DND-41 (cell line): ENCODE measurements at regions not wholly inside any gene's neighbourhood (a gene's known extent, or its start where the extent isn't known, plus 50 kb on each side); places are given as distances from the start of the nearest gene placed in this dataset.

Experiments used
- EZH2 ChIP-seq: IDR thresholded peaks from 3 replicates; pipeline ENCODE4 v1.6.1; 2012; ENCODE audit warnings: borderline replicate concordance, low read depth, mild to moderate bottlenecking, moderate library complexity, low read length, inconsistent platforms; ENCODE audit not compliant: severe bottlenecking
- TF ChIP-seq, protein P1 (sequence below): IDR thresholded peaks from 2 replicates; pipeline ENCODE4 v1.5.1; 2012; ENCODE audit warnings: borderline replicate concordance, low read length, moderate library complexity, mild to moderate bottlenecking; ENCODE audit not compliant: poor library complexity, severe bottlenecking; ENCODE audit errors: extremely low read depth

DNA sequence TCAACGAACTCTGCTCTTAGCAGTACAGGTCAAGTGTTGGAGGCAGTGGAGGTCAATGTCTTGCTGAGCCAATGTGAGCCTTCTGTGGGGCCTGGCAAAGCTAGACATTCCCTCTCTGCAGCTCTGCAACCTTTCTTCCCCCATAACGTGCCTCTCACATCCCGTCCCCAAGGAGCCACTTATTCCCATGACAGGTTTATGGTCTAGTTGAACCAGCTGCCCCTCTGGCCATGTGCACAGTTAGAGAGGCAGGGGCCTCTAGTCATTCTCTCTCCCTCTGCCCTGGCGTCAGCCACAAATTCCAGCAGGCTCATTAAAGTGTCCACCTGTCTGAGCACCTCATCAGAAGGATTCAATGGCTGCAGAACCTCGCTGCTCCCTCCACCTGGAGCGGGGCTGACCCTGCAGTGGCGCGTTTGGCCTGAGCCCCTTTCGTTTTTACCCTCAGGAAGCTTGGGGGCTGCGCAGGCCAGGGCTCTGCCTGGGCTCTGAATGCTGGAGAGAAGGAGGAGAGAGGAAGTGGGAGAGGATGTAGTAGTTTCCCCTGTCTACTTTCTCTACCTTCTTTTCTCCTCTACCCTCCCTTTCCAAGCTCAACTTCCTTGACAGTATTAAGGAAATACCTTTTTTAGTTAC, 302.1 kb upstream of the B3GAT1 start:
- TF ChIP-seq, protein P1, sequence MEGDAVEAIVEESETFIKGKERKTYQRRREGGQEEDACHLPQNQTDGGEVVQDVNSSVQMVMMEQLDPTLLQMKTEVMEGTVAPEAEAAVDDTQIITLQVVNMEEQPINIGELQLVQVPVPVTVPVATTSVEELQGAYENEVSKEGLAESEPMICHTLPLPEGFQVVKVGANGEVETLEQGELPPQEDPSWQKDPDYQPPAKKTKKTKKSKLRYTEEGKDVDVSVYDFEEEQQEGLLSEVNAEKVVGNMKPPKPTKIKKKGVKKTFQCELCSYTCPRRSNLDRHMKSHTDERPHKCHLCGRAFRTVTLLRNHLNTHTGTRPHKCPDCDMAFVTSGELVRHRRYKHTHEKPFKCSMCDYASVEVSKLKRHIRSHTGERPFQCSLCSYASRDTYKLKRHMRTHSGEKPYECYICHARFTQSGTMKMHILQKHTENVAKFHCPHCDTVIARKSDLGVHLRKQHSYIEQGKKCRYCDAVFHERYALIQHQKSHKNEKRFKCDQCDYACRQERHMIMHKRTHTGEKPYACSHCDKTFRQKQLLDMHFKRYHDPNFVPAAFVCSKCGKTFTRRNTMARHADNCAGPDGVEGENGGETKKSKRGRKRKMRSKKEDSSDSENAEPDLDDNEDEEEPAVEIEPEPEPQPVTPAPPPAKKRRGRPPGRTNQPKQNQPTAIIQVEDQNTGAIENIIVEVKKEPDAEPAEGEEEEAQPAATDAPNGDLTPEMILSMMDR = no peak
- TF ChIP-seq EZH2 = no peak
